ENCODE measurements at regions not wholly inside any gene's neighbourhood (a gene's known extent, or its start where the extent isn't known, plus 50 kb on each side); places are given as distances from the start of the nearest gene placed in this dataset.

DNA sequence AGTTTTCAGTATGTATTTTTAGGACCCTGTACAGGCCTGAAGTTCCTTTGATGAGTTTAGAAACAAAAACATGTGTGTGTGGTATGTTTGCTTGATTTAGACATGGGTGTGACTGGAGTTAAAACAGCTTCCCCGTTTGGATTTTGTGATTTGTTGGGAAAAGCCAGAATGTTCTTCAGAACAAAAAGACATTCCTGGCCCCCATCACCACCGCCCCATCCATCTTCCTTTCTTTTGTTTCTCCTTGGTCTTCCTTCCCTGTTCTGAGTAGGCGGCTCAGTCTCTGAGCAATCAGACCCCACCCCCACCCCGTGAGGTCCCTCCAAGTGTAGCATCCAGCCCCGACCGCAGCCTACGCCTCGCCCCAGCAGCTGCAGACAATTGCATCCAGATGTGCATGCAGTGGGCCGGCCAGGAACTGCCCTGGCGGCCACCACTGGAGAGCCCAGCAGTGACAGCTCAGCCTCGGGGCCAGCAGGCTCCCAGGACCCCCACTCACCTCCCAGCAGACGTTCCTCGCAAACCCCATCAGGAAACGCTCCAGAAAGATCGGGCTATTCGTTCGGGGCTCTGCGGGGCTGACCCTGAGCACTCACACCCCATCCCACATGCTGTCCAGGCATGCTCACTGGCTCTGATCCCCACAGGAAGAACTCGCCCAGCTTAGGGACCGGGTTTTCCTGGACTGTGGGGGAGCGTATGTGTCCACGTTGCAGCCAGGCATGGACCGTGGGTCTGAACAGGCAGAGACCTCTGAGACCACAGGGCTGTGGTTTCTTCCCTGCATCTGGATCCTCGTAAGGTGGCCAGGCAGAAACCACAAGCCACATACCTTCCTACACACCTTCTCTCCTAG is 99.8 kb upstream of the CDH5 start:
- ChIA-PET POLR2A (interaction anchor here (0.6 kb wide), 1 partner anchor 286 kb away, joined by 3 read pairs; no protein-coding TSS in a partner anchor), CTCF (interaction anchor here (0.7 to 2.2 kb wide), 3 partner anchors 9 to 130 kb away, joined by 3 to 6 read pairs (median 5); no protein-coding TSS in a partner anchor)
- DNase-seq (ENCODE audit: low spot score), result no peak
- peaks cover 23% of the 10 kb centered on the region for H3K4me1 Mint-ChIP-seq
- ATAC-seq, result peak; percentile 13
- H3K27me3 Mint-ChIP-seq (ENCODE audit: low read depth), result peaks cover 24% of the 10 kb centered on the region
- no peaks in the 10 kb centered on the region for H3K9me3 Mint-ChIP-seq
- H3K36me3 Mint-ChIP-seq, result no peaks in the 10 kb centered on the region
- H3K27ac Mint-ChIP-seq, result no peak overlapping the region
- H3K4me3 Mint-ChIP-seq, result no peak overlapping the region
- TF ChIP-seq FOXP1 (CRISPR knock-in tag; IDR thresholded peaks at IDR 0.05; ENCODE audit: borderline replicate concordance), result no peak
- no peak for TF ChIP-seq NFYB (CRISPR knock-in tag; conservative IDR thresholded peaks at IDR 0.05; ENCODE audit: low read depth)
- TF ChIP-seq CREM (CRISPR knock-in tag; IDR thresholded peaks at IDR 0.05), result no peak
- TF ChIP-seq ZSCAN18 (CRISPR knock-in tag; IDR thresholded peaks at IDR 0.05), result no peak
- TF ChIP-seq, protein P1, sequence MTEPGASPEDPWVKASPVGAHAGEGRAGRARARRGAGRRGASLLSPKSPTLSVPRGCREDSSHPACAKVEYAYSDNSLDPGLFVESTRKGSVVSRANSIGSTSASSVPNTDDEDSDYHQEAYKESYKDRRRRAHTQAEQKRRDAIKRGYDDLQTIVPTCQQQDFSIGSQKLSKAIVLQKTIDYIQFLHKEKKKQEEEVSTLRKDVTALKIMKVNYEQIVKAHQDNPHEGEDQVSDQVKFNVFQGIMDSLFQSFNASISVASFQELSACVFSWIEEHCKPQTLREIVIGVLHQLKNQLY (CRISPR knock-in tag; IDR thresholded peaks at IDR 0.05), result no peak
- no peak for TF ChIP-seq GTF2I (CRISPR knock-in tag; conservative IDR thresholded peaks at IDR 0.05)
- no peak for TF ChIP-seq TP53 (CRISPR knock-in tag; IDR thresholded peaks at IDR 0.05)
- TF ChIP-seq AFF4 (CRISPR knock-in tag; IDR thresholded peaks at IDR 0.05; ENCODE audit: borderline replicate concordance), result no peak
- no peak for TF ChIP-seq FOXJ3 (CRISPR knock-in tag; IDR thresholded peaks at IDR 0.05; ENCODE audit: borderline replicate concordance)
- TF ChIP-seq ETV6 (CRISPR knock-in tag; IDR thresholded peaks at IDR 0.05), result no peak
- TF ChIP-seq PRRX2 (CRISPR knock-in tag; IDR thresholded peaks at IDR 0.05), result no peak
- TF ChIP-seq, protein P2, sequence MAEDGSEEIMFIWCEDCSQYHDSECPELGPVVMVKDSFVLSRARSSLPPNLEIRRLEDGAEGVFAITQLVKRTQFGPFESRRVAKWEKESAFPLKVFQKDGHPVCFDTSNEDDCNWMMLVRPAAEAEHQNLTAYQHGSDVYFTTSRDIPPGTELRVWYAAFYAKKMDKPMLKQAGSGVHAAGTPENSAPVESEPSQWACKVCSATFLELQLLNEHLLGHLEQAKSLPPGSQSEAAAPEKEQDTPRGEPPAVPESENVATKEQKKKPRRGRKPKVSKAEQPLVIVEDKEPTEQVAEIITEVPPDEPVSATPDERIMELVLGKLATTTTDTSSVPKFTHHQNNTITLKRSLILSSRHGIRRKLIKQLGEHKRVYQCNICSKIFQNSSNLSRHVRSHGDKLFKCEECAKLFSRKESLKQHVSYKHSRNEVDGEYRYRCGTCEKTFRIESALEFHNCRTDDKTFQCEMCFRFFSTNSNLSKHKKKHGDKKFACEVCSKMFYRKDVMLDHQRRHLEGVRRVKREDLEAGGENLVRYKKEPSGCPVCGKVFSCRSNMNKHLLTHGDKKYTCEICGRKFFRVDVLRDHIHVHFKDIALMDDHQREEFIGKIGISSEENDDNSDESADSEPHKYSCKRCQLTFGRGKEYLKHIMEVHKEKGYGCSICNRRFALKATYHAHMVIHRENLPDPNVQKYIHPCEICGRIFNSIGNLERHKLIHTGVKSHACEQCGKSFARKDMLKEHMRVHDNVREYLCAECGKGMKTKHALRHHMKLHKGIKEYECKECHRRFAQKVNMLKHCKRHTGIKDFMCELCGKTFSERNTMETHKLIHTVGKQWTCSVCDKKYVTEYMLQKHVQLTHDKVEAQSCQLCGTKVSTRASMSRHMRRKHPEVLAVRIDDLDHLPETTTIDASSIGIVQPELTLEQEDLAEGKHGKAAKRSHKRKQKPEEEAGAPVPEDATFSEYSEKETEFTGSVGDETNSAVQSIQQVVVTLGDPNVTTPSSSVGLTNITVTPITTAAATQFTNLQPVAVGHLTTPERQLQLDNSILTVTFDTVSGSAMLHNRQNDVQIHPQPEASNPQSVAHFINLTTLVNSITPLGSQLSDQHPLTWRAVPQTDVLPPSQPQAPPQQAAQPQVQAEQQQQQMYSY (CRISPR knock-in tag; IDR thresholded peaks at IDR 0.05), result no peak
- TF ChIP-seq JAZF1 (CRISPR knock-in tag; IDR thresholded peaks at IDR 0.05), result no peak
- TF ChIP-seq NFATC4 (CRISPR knock-in tag; IDR thresholded peaks at IDR 0.05), result no peak
- TF ChIP-seq ARID4B (CRISPR knock-in tag; IDR thresholded peaks at IDR 0.05; ENCODE audit: borderline replicate concordance), result no peak
- no peak for TF ChIP-seq NR3C1 (CRISPR knock-in tag; conservative IDR thresholded peaks at IDR 0.05; ENCODE audit: low read depth)
- TF ChIP-seq, protein P3, sequence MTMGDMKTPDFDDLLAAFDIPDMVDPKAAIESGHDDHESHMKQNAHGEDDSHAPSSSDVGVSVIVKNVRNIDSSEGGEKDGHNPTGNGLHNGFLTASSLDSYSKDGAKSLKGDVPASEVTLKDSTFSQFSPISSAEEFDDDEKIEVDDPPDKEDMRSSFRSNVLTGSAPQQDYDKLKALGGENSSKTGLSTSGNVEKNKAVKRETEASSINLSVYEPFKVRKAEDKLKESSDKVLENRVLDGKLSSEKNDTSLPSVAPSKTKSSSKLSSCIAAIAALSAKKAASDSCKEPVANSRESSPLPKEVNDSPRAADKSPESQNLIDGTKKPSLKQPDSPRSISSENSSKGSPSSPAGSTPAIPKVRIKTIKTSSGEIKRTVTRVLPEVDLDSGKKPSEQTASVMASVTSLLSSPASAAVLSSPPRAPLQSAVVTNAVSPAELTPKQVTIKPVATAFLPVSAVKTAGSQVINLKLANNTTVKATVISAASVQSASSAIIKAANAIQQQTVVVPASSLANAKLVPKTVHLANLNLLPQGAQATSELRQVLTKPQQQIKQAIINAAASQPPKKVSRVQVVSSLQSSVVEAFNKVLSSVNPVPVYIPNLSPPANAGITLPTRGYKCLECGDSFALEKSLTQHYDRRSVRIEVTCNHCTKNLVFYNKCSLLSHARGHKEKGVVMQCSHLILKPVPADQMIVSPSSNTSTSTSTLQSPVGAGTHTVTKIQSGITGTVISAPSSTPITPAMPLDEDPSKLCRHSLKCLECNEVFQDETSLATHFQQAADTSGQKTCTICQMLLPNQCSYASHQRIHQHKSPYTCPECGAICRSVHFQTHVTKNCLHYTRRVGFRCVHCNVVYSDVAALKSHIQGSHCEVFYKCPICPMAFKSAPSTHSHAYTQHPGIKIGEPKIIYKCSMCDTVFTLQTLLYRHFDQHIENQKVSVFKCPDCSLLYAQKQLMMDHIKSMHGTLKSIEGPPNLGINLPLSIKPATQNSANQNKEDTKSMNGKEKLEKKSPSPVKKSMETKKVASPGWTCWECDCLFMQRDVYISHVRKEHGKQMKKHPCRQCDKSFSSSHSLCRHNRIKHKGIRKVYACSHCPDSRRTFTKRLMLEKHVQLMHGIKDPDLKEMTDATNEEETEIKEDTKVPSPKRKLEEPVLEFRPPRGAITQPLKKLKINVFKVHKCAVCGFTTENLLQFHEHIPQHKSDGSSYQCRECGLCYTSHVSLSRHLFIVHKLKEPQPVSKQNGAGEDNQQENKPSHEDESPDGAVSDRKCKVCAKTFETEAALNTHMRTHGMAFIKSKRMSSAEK (CRISPR knock-in tag; IDR thresholded peaks at IDR 0.05; ENCODE audit: borderline replicate concordance), result no peak

Measured in WTC11 (cell line).